ENCODE measurements at regions not wholly inside any gene's neighbourhood (a gene's known extent, or its start where the extent isn't known, plus 50 kb on each side); places are given as distances from the start of the nearest gene placed in this dataset.
"Not testable (repeated sequence)": the region's sequence is repeated elsewhere in the genome, so short reads cannot be mapped to it uniquely, and the experiment has no call there.

DNA sequence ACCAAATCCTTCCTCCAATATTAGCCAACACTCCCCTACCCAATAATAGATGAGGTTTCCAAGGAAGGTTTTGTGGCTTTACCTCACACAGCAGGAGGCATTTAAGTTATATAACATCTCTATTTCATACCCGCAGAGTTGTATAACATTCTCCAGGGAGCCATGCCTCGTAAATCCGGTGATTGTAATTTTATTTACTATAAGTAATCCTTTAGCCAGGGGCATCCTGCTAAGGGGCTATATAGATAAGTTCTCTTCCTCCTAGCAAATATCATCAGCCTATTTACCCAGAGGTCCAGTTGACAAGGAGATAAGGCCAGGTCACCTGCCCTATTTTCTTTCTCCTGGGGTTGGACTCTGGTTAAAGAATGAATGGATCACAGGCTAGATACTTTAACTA, 2051.0 kb downstream of the EFNA5 start:
- no peaks in the 10 kb centered on the region for H3K9me3 ChIP-seq (replicated peaks; ENCODE audit: control insufficient read depth, low read depth, low read length)
- no peak for DNase-seq
- H3K36me3 ChIP-seq (ENCODE audit: control insufficient read depth, insufficient read depth, low read length), result no peaks in the 10 kb centered on the region
- H3K27ac ChIP-seq (ENCODE audit: low read length), result no peak overlapping the region
- H3K27me3 ChIP-seq (ENCODE audit: control insufficient read depth, insufficient read depth, low read length), result no peaks in the 10 kb centered on the region
- no CpG with 5 or more reads among the region's 3 CpGs for WGBS (ENCODE audit: insufficient coverage)
- H3K4me3 ChIP-seq (ENCODE audit: low read length), result no peak overlapping the region
- no peaks in the 10 kb centered on the region for H3K4me1 ChIP-seq (ENCODE audit: control insufficient read depth, insufficient read depth, low read length)

DNA sequence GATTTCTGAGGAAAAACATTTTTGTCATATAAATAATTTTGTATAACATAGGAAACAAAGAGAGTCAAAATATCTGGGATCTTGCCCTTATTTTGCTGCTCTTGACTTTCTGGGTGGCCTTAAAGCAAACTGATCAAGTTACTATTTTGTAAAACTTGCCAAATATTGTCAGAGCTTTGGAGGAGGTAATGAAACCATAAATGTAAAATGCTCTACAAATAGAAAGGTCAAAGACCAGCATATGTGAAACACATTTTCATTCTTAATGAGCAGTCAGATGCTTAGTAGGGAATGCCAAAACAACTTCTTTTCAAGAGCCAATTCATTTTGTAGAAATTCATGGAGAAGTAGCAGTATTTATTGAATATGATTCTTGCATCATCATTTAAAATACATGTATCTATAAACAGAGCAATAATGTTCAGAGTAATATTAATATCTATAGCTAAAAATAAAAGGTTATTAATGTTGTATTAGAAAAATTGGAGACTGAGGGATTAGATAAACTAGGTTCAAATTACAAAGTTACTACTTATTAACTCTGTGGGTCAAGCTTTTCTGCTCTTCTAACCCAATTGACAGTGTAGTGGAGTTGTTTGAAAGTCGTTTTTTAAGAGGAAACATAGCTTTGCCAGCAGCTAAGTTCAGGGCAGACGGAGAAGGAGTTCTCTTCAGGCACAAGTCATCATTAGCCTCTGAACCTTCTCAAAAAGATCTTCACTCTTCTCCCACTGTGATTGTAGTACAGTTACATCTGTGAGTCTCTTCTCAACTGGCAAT, 2053.1 kb downstream of the EFNA5 start:
- no peaks in the 10 kb centered on the region for H3K4me1 ChIP-seq (ENCODE audit: control insufficient read depth, insufficient read depth, low read length)
- H3K36me3 ChIP-seq (ENCODE audit: control insufficient read depth, insufficient read depth, low read length), result no peaks in the 10 kb centered on the region
- WGBS (ENCODE audit: insufficient coverage), result no CpG with 5 or more reads among the region's 2 CpGs
- no peak overlapping the region for H3K27ac ChIP-seq (ENCODE audit: low read length)
- H3K4me3 ChIP-seq (ENCODE audit: low read length), result no peak overlapping the region
- DNase-seq, result peak; percentile 84
- H3K9me3 ChIP-seq (replicated peaks; ENCODE audit: control insufficient read depth, low read depth, low read length), result no peaks in the 10 kb centered on the region
- H3K27me3 ChIP-seq (ENCODE audit: control insufficient read depth, insufficient read depth, low read length), result no peaks in the 10 kb centered on the region

DNA sequence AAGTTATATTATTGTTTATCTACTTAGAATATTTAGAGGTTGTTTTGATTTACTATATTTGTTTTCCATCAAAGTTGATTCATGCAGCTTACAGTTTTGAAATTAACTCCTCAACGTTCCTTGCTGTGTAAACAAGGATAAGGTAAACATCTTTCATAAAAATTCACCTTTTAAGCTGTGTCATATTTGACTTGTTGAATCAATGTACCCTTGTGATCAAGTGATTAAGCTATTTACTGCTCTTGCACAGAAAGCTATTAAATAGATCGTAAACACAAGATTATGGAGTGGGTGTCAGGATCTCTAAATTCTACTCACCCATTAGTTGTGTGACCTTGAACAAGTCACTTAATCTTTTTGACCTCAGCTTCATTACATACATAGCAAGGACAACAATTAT, 2054.0 kb upstream of the NUDT12 start:
- H3K4me3 ChIP-seq (ENCODE audit: low read length), result no peak overlapping the region
- H3K9me3 ChIP-seq (replicated peaks; ENCODE audit: control insufficient read depth, low read depth, low read length), result no peaks in the 10 kb centered on the region
- H3K27me3 ChIP-seq (ENCODE audit: control insufficient read depth, insufficient read depth, low read length), result no peaks in the 10 kb centered on the region
- no peak overlapping the region for H3K27ac ChIP-seq (ENCODE audit: low read length)
- no peaks in the 10 kb centered on the region for H3K4me1 ChIP-seq (ENCODE audit: control insufficient read depth, insufficient read depth, low read length)
- WGBS (ENCODE audit: insufficient coverage), result no CpG with 5 or more reads among the region's 2 CpGs
- H3K36me3 ChIP-seq (ENCODE audit: control insufficient read depth, insufficient read depth, low read length), result no peaks in the 10 kb centered on the region
- DNase-seq, result no peak

DNA sequence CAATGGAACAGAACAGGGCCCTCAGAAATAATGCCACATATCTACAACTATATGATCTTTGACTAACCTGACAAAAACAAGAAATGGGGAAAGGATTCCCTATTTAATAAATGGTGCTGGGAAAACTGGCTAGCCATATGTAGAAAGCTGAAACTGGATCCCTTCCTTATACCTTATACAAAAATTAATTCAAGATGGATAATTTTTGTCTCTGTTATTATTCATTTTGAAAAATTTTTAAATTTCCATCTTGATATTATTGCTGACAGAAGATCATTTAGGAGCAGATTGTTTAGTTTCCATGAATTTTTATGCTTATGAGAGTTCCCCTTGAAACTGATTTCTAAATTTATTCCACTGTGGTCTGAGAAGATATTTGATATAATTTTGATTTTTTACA, 2039.8 kb upstream of the NUDT12 start:
- not testable (repeated sequence) for DNase-seq; H3K4me1 ChIP-seq (ENCODE audit: control insufficient read depth, insufficient read depth, low read length); H3K36me3 ChIP-seq (ENCODE audit: control insufficient read depth, insufficient read depth, low read length); H3K27ac ChIP-seq (ENCODE audit: low read length); H3K4me3 ChIP-seq (ENCODE audit: low read length); H3K27me3 ChIP-seq (ENCODE audit: control insufficient read depth, insufficient read depth, low read length)
- peaks cover 12% of the 10 kb centered on the region for H3K9me3 ChIP-seq (replicated peaks; ENCODE audit: control insufficient read depth, low read depth, low read length)

DNA sequence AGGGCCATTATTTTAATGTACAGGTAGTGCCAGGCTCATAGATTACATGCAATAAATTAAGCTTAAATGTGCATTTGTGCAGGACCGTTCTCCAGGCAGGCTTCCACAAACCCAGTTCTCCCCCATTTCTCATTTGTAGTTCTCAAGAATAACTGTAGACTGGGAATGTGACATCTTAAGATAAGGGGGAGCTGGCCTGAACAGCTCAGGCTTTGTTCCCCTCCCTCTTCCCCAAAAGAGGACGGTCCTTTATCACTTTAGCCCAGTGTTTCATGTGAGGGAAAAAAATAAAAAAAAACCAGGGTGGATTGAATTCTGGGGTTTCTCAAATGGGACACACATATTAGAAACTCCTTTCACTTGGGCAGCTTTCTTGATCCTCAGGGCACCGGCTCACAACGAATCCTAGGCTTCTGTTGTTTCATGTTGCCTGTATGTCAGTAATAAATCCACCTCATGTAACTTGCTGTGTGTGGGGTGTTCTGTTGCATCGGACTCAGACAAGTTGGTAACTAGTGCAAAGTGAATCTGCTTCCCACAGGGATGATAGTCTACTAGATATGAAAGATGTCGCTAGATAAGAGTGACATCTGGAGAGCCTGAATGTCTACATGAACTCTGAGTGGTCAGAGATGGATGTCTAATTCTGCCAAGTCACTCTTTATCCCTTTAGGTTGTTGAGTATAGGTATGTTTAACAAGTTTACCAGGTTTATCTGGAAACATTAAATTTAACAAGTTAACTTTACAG, 2030.6 kb upstream of the NUDT12 start:
- WGBS (ENCODE audit: insufficient coverage), result 91% methylated on average over 1 of the region's 6 CpGs
- Histone ChIP-seq H3K9me3 (replicated peaks; ENCODE audit: control insufficient read depth, low read depth, low read length) (no peaks in the 10 kb centered on the region), H3K27ac (ENCODE audit: low read length) (no peak overlapping the region), H3K36me3 (ENCODE audit: control insufficient read depth, insufficient read depth, low read length) (no peaks in the 10 kb centered on the region), H3K4me3 (ENCODE audit: low read length) (no peak overlapping the region), H3K27me3 (ENCODE audit: control insufficient read depth, insufficient read depth, low read length) (no peaks in the 10 kb centered on the region), H3K4me1 (ENCODE audit: control insufficient read depth, insufficient read depth, low read length) (no peaks in the 10 kb centered on the region)
- DNase-seq, result no peak

DNA sequence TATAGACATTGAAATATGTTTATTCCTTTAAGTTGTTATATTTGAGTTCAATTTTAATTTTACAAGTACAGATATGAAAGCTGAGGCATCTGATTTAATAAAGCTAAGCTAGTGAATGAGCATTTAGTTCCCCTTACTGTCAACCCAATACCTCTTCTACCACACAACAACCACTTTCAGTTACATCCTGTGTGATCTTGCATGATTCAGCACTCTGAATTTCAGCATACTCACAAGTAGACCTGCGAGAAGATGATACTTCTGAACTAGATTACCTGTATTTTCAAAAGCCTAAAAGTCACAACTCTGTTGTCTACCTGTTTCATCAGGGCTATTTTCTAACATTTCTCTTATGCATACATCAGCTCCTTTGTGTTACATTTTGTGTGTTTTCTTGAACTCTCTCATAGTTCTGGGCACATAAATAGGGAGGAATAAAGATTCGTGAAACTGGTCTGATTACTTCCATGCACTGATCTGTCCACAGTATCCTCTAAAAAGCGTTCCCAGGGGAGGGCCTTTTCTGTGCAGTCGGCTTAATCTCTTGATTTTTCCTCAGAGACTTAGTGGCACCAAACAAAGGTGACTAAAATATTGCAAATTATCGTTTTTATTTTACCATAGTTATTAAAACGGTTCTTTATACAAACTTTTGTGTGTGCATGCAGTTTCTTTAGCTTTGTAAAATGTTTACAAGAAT, 2025.5 kb upstream of the NUDT12 start:
- no peak for DNase-seq
- no CpG with 5 or more reads among the region's 6 CpGs for WGBS (ENCODE audit: insufficient coverage)
- Histone ChIP-seq H3K36me3 (ENCODE audit: control insufficient read depth, insufficient read depth, low read length) (no peaks in the 10 kb centered on the region), H3K9me3 (replicated peaks; ENCODE audit: control insufficient read depth, low read depth, low read length) (no peaks in the 10 kb centered on the region), H3K4me3 (ENCODE audit: low read length) (no peak overlapping the region), H3K27me3 (ENCODE audit: control insufficient read depth, insufficient read depth, low read length) (no peaks in the 10 kb centered on the region), H3K27ac (ENCODE audit: low read length) (no peak overlapping the region), H3K4me1 (ENCODE audit: control insufficient read depth, insufficient read depth, low read length) (no peaks in the 10 kb centered on the region)

DNA sequence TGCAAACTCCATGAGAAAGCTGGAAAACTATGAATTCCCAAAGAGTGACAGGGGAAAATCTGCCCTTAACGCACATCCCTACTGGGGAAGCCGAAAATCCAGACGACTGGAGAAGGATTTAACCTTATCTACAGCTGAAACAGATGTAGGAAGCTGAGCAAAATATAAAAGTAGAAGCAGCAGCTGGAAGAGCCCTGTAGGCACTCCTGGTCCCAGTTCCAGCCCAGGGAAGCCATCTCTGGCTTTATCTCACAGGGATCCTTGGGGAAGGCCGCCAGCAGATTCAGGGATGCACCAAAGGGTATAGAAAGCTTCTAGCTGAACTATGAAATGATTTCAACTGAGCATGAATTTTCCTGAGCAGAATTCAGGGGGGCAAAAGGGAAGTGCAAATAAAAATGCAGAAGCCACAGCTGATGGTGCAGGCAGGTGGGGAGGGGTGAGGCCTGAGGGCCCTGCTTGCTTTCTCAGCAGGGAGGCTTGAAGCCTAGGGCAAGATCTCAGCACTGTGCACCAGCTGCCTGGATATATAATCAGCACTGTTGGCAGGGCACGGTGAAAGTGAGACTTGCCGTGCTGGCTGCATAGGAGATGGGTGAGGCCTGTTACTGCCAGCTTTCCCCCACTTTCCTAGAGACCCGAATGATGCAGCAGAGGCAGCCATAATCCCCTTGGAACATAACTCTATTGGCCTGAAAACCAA, 2019.5 kb upstream of the NUDT12 start:
- DNase-seq, result no peak
- no peaks in the 10 kb centered on the region for H3K4me1 ChIP-seq (ENCODE audit: control insufficient read depth, insufficient read depth, low read length)
- no peaks in the 10 kb centered on the region for H3K9me3 ChIP-seq (replicated peaks; ENCODE audit: control insufficient read depth, low read depth, low read length)
- no peak overlapping the region for H3K4me3 ChIP-seq (ENCODE audit: low read length)
- no peak overlapping the region for H3K27ac ChIP-seq (ENCODE audit: low read length)
- H3K36me3 ChIP-seq (ENCODE audit: control insufficient read depth, insufficient read depth, low read length), result no peaks in the 10 kb centered on the region
- 77% methylated on average over 2 of the region's 7 CpGs for WGBS (ENCODE audit: insufficient coverage)
- H3K27me3 ChIP-seq (ENCODE audit: control insufficient read depth, insufficient read depth, low read length), result no peaks in the 10 kb centered on the region

DNA sequence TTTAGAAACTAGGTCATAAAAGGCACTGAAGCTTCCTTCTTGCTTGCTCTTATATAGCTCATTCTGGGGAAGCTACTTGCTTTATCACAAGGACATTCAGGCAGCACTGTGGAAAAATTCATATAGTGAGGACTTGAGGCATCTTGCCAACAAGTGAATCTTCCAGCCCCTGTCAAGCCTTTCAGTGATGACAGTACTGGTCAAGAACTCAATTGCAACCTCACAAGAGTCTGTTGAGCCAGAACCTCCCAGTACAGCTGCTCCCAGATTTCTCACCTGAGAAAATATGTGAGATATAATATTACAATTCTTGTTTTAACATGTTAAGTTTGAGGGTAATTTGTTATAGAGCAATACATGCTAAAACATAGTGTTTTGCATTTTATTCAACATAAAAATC, 2011.0 kb upstream of the NUDT12 start:
- Histone ChIP-seq H3K4me3 (ENCODE audit: low read length) (no peak overlapping the region), H3K27ac (ENCODE audit: low read length) (no peak overlapping the region), H3K4me1 (ENCODE audit: control insufficient read depth, insufficient read depth, low read length) (no peaks in the 10 kb centered on the region), H3K27me3 (ENCODE audit: control insufficient read depth, insufficient read depth, low read length) (no peaks in the 10 kb centered on the region), H3K36me3 (ENCODE audit: control insufficient read depth, insufficient read depth, low read length) (no peaks in the 10 kb centered on the region), H3K9me3 (replicated peaks; ENCODE audit: control insufficient read depth, low read depth, low read length) (no peaks in the 10 kb centered on the region)
- DNase-seq, result no peak

DNA sequence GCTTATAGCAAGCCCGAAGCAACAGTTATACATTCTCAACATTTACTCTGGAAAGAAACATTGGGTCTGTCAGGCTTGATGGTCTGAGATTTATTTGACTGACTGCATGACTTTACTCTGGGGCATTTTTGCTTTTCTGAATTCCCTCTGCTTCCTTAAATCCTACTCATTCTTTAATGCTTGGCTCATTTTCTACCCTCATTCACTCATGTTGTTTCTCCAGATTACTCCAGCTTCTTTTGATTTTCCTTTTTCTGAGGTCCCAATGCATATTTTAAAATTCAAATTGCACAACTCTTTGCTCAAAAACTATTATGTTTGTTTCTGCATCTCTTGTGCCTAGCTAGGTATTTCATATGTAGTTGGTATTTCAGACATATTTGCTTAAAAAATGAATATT, 2002.9 kb upstream of the NUDT12 start:
- H3K4me3 ChIP-seq (ENCODE audit: low read length), result no peak overlapping the region
- WGBS (ENCODE audit: insufficient coverage), result no CpG with 5 or more reads among the region's 1 CpG
- H3K27me3 ChIP-seq (ENCODE audit: control insufficient read depth, insufficient read depth, low read length), result no peaks in the 10 kb centered on the region
- no peaks in the 10 kb centered on the region for H3K4me1 ChIP-seq (ENCODE audit: control insufficient read depth, insufficient read depth, low read length)
- H3K27ac ChIP-seq (ENCODE audit: low read length), result no peak overlapping the region
- no peaks in the 10 kb centered on the region for H3K9me3 ChIP-seq (replicated peaks; ENCODE audit: control insufficient read depth, low read depth, low read length)
- no peaks in the 10 kb centered on the region for H3K36me3 ChIP-seq (ENCODE audit: control insufficient read depth, insufficient read depth, low read length)
- DNase-seq, result no peak

DNA sequence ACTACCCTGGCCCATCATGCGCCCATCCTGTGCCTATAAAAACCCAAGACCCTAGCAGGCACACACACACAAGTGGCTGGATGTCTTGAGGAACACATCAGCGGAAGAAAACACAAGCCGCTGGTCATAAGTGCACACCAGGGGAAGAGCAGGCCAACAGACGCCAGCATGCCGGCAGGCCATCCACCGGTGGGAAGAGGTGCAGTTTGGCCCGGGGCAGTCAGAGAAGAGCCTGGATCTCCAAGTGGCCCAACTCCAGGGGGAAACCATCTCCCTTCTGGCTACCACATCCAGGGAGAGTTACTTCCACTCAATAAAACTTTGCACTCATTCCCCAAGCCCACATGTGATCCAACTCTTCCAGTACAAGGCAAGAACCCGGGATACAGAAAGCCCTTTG, 2001.3 kb upstream of the NUDT12 start:
- Histone ChIP-seq H3K27ac (ENCODE audit: low read length) (no peak overlapping the region), H3K9me3 (replicated peaks; ENCODE audit: control insufficient read depth, low read depth, low read length) (no peaks in the 10 kb centered on the region), H3K4me3 (ENCODE audit: low read length) (no peak overlapping the region), H3K4me1 (ENCODE audit: control insufficient read depth, insufficient read depth, low read length) (no peaks in the 10 kb centered on the region), H3K27me3 (ENCODE audit: control insufficient read depth, insufficient read depth, low read length) (no peaks in the 10 kb centered on the region), H3K36me3 (ENCODE audit: control insufficient read depth, insufficient read depth, low read length) (no peaks in the 10 kb centered on the region)
- no peak for DNase-seq
- WGBS (ENCODE audit: insufficient coverage), result 97% methylated on average over 4 of the region's 8 CpGs

All from muscle of leg (tissue), 3 donors.